ENCODE measurements at regions not wholly inside any gene's neighbourhood (a gene's known extent, or its start where the extent isn't known, plus 50 kb on each side); places are given as distances from the start of the nearest gene placed in this dataset.
"Not testable (repeated sequence)": the region's sequence is repeated elsewhere in the genome, so short reads cannot be mapped to it uniquely, and the experiment has no call there.

GRCh38 chr4:28296239-28296638, 1435.6 kb downstream of the STIM2 start:
- no peak overlapping the region for H3K4me3 ChIP-seq (ENCODE audit: low read depth in 1 of 5, low read length in 5 of 5)
- no peaks in the 10 kb centered on the region for H3K36me3 ChIP-seq (ENCODE audit: control insufficient read depth in 5 of 5, insufficient read depth in 5 of 5, low read length in 5 of 5)
- H3K4me1 ChIP-seq (ENCODE audit: control insufficient read depth in 5 of 5, insufficient read depth in 5 of 5, low read length in 5 of 5), result no peaks in the 10 kb centered on the region
- H3K27me3 ChIP-seq (ENCODE audit: control insufficient read depth in 5 of 5, insufficient read depth in 4 of 5, low read length in 5 of 5), result no peaks in the 10 kb centered on the region
- no peak overlapping the region for H3K9ac ChIP-seq (ENCODE audit: low read length in 5 of 5)
- no peak overlapping the region for H3K27ac ChIP-seq (ENCODE audit: low read depth, low read length)
- peaks cover 0 to 3% (median 0%) of the 10 kb centered on the region in 5 donors for H3K9me3 ChIP-seq (ENCODE audit: control insufficient read depth in 5 of 5, low read length in 5 of 5)

- Histone ChIP-seq H3K4me3 (ENCODE audit: low read depth in 1 of 5, low read length in 5 of 5) (no peak overlapping the region), H3K36me3 (ENCODE audit: control insufficient read depth in 5 of 5, insufficient read depth in 5 of 5, low read length in 5 of 5) (no peaks in the 10 kb centered on the region), H3K27ac (ENCODE audit: low read depth, low read length) (no peak overlapping the region), H3K9ac (ENCODE audit: low read length in 5 of 5) (no peak overlapping the region), H3K27me3 (ENCODE audit: control insufficient read depth in 5 of 5, insufficient read depth in 4 of 5, low read length in 5 of 5) (no peaks in the 10 kb centered on the region), H3K4me1 (ENCODE audit: control insufficient read depth in 5 of 5, insufficient read depth in 5 of 5, low read length in 5 of 5) (no peaks in the 10 kb centered on the region), H3K9me3 (ENCODE audit: control insufficient read depth in 5 of 5, low read length in 5 of 5) (peaks cover 0 to 2% (median 0%) of the 10 kb centered on the region in 5 donors)
These were observed 1450.3 kb downstream of the STIM2 start for GRCh38 chr4:28310926-28311325.

- not testable (repeated sequence) for H3K4me3 ChIP-seq (ENCODE audit: low read depth in 1 of 5, low read length in 5 of 5); H3K9me3 ChIP-seq (ENCODE audit: control insufficient read depth in 5 of 5, low read length in 5 of 5); H3K27ac ChIP-seq (ENCODE audit: low read depth, low read length); H3K9ac ChIP-seq (ENCODE audit: low read length in 5 of 5); H3K4me1 ChIP-seq (ENCODE audit: control insufficient read depth in 5 of 5, insufficient read depth in 5 of 5, low read length in 5 of 5); H3K36me3 ChIP-seq (ENCODE audit: control insufficient read depth in 5 of 5, insufficient read depth in 5 of 5, low read length in 5 of 5); H3K27me3 ChIP-seq (ENCODE audit: control insufficient read depth in 5 of 5, insufficient read depth in 4 of 5, low read length in 5 of 5)
These were observed 1451.9 kb downstream of the STIM2 start for GRCh38 chr4:28312497-28312896.

GRCh38 chr4:28313729-28314713, 1453.4 kb downstream of the STIM2 start:
- no peaks in the 10 kb centered on the region for H3K27me3 ChIP-seq (ENCODE audit: control insufficient read depth in 5 of 5, insufficient read depth in 4 of 5, low read length in 5 of 5)
- no peaks in the 10 kb centered on the region for H3K36me3 ChIP-seq (ENCODE audit: control insufficient read depth in 5 of 5, insufficient read depth in 5 of 5, low read length in 5 of 5)
- H3K9ac ChIP-seq (ENCODE audit: low read length in 5 of 5), result no peak overlapping the region
- H3K4me1 ChIP-seq (ENCODE audit: control insufficient read depth in 5 of 5, insufficient read depth in 5 of 5, low read length in 5 of 5), result no peaks in the 10 kb centered on the region
- H3K9me3 ChIP-seq (ENCODE audit: control insufficient read depth in 5 of 5, low read length in 5 of 5), result peaks cover 0 to 2% (median 0%) of the 10 kb centered on the region in 5 donors
- no peak overlapping the region for H3K27ac ChIP-seq (ENCODE audit: low read depth, low read length)
- no peak overlapping the region for H3K4me3 ChIP-seq (ENCODE audit: low read depth in 1 of 5, low read length in 5 of 5)

GRCh38 chr4:28317221-28317620, 1456.6 kb downstream of the STIM2 start:
- no peak overlapping the region for H3K4me3 ChIP-seq (ENCODE audit: low read depth in 1 of 5, low read length in 5 of 5)
- no peak overlapping the region for H3K27ac ChIP-seq (ENCODE audit: low read depth, low read length)
- H3K4me1 ChIP-seq (ENCODE audit: control insufficient read depth in 5 of 5, insufficient read depth in 5 of 5, low read length in 5 of 5), result no peaks in the 10 kb centered on the region
- no peaks in the 10 kb centered on the region for H3K27me3 ChIP-seq (ENCODE audit: control insufficient read depth in 5 of 5, insufficient read depth in 4 of 5, low read length in 5 of 5)
- no peaks in the 10 kb centered on the region for H3K36me3 ChIP-seq (ENCODE audit: control insufficient read depth in 5 of 5, insufficient read depth in 5 of 5, low read length in 5 of 5)
- H3K9me3 ChIP-seq (ENCODE audit: control insufficient read depth in 5 of 5, low read length in 5 of 5), result no peaks in the 10 kb centered on the region
- H3K9ac ChIP-seq (ENCODE audit: low read length in 5 of 5), result no peak overlapping the region

- Histone ChIP-seq H3K9ac (ENCODE audit: low read length in 5 of 5) (no peak overlapping the region), H3K36me3 (ENCODE audit: control insufficient read depth in 5 of 5, insufficient read depth in 5 of 5, low read length in 5 of 5) (no peaks in the 10 kb centered on the region), H3K4me3 (ENCODE audit: low read depth in 1 of 5, low read length in 5 of 5) (no peak overlapping the region), H3K27ac (ENCODE audit: low read depth, low read length) (no peak overlapping the region), H3K27me3 (ENCODE audit: control insufficient read depth in 5 of 5, insufficient read depth in 4 of 5, low read length in 5 of 5) (no peaks in the 10 kb centered on the region), H3K9me3 (ENCODE audit: control insufficient read depth in 5 of 5, low read length in 5 of 5) (no peaks in the 10 kb centered on the region), H3K4me1 (ENCODE audit: control insufficient read depth in 5 of 5, insufficient read depth in 5 of 5, low read length in 5 of 5) (no peaks in the 10 kb centered on the region)
These were observed 1473.6 kb downstream of the STIM2 start for GRCh38 chr4:28334249-28334648.

GRCh38 chr4:28341784-28342183, 1481.1 kb downstream of the STIM2 start:
- H3K9me3 ChIP-seq (ENCODE audit: control insufficient read depth in 5 of 5, low read length in 5 of 5), result peaks cover 0 to 16% (median 9%) of the 10 kb centered on the region in 5 donors
- H3K4me3 ChIP-seq (ENCODE audit: low read depth in 1 of 5, low read length in 5 of 5), result no peak overlapping the region
- no peak overlapping the region for H3K9ac ChIP-seq (ENCODE audit: low read length in 5 of 5)
- H3K27ac ChIP-seq (ENCODE audit: low read depth, low read length), result no peak overlapping the region
- H3K27me3 ChIP-seq (ENCODE audit: control insufficient read depth in 5 of 5, insufficient read depth in 4 of 5, low read length in 5 of 5), result peaks cover 0 to 6% (median 0%) of the 10 kb centered on the region in 5 donors
- no peaks in the 10 kb centered on the region for H3K36me3 ChIP-seq (ENCODE audit: control insufficient read depth in 5 of 5, insufficient read depth in 5 of 5, low read length in 5 of 5)
- no peaks in the 10 kb centered on the region for H3K4me1 ChIP-seq (ENCODE audit: control insufficient read depth in 5 of 5, insufficient read depth in 5 of 5, low read length in 5 of 5)

GRCh38 chr4:28350485-28350884, 1489.8 kb downstream of the STIM2 start:
- H3K9me3 ChIP-seq (ENCODE audit: control insufficient read depth in 5 of 5, low read length in 5 of 5), result peaks cover 0 to 2% (median 0%) of the 10 kb centered on the region in 5 donors
- H3K27ac ChIP-seq (ENCODE audit: low read depth, low read length), result no peak overlapping the region
- no peaks in the 10 kb centered on the region for H3K36me3 ChIP-seq (ENCODE audit: control insufficient read depth in 5 of 5, insufficient read depth in 5 of 5, low read length in 5 of 5)
- H3K4me1 ChIP-seq (ENCODE audit: control insufficient read depth in 5 of 5, insufficient read depth in 5 of 5, low read length in 5 of 5), result no peaks in the 10 kb centered on the region
- no peaks in the 10 kb centered on the region for H3K27me3 ChIP-seq (ENCODE audit: control insufficient read depth in 5 of 5, insufficient read depth in 4 of 5, low read length in 5 of 5)
- H3K4me3 ChIP-seq (ENCODE audit: low read depth in 1 of 5, low read length in 5 of 5), result no peak overlapping the region
- H3K9ac ChIP-seq (ENCODE audit: low read length in 5 of 5), result no peak overlapping the region

- Histone ChIP-seq H3K27me3 (ENCODE audit: control insufficient read depth in 5 of 5, insufficient read depth in 4 of 5, low read length in 5 of 5) (no peaks in the 10 kb centered on the region), H3K4me3 (ENCODE audit: low read depth in 1 of 5, low read length in 5 of 5) (no peak overlapping the region), H3K4me1 (ENCODE audit: control insufficient read depth in 5 of 5, insufficient read depth in 5 of 5, low read length in 5 of 5) (no peaks in the 10 kb centered on the region), H3K9me3 (ENCODE audit: control insufficient read depth in 5 of 5, low read length in 5 of 5) (peaks cover 0 to 2% (median 0%) of the 10 kb centered on the region in 5 donors), H3K9ac (ENCODE audit: low read length in 5 of 5) (no peak overlapping the region), H3K27ac (ENCODE audit: low read depth, low read length) (no peak overlapping the region), H3K36me3 (ENCODE audit: control insufficient read depth in 5 of 5, insufficient read depth in 5 of 5, low read length in 5 of 5) (no peaks in the 10 kb centered on the region)
These were observed 1490.5 kb downstream of the STIM2 start for GRCh38 chr4:28351102-28351501.

- Histone ChIP-seq H3K9me3 (ENCODE audit: control insufficient read depth in 5 of 5, low read length in 5 of 5) (peaks cover 0 to 2% (median 0%) of the 10 kb centered on the region in 5 donors), H3K4me3 (ENCODE audit: low read depth in 1 of 5, low read length in 5 of 5) (no peak overlapping the region), H3K9ac (ENCODE audit: low read length in 5 of 5) (no peak overlapping the region), H3K4me1 (ENCODE audit: control insufficient read depth in 5 of 5, insufficient read depth in 5 of 5, low read length in 5 of 5) (no peaks in the 10 kb centered on the region), H3K36me3 (ENCODE audit: control insufficient read depth in 5 of 5, insufficient read depth in 5 of 5, low read length in 5 of 5) (no peaks in the 10 kb centered on the region), H3K27ac (ENCODE audit: low read depth, low read length) (no peak overlapping the region), H3K27me3 (ENCODE audit: control insufficient read depth in 5 of 5, insufficient read depth in 4 of 5, low read length in 5 of 5) (no peaks in the 10 kb centered on the region)
These were observed 1491.2 kb downstream of the STIM2 start for GRCh38 chr4:28351826-28352225.
